ENCODE measurements at regions not wholly inside any gene's neighbourhood (a gene's known extent, or its start where the extent isn't known, plus 50 kb on each side); places are given as distances from the start of the nearest gene placed in this dataset.

- Mint-ChIP-seq H3K27ac (ENCODE audit: low read depth, unreplicated experiment) (no peak overlapping the region), H3K9me3 (ENCODE audit: unreplicated experiment) (peaks cover 17% of the 10 kb centered on the region), H3K27me3 (ENCODE audit: insufficient read depth, unreplicated experiment) (no peaks in the 10 kb centered on the region), H3K4me1 (ENCODE audit: insufficient read depth, unreplicated experiment) (no peaks in the 10 kb centered on the region), H3K36me3 (ENCODE audit: insufficient read depth, unreplicated experiment) (no peaks in the 10 kb centered on the region), H3K4me3 (ENCODE audit: unreplicated experiment) (no peak overlapping the region)
- ChIA-PET CTCF (interaction anchor here (1.1 kb wide), 1 partner anchor 312 kb away, joined by 4 read pairs; no protein-coding TSS in a partner anchor), POLR2A (no interaction called here)
- intact Hi-C loops (cut with micrococcal nuclease): no loop called here
- DNase-seq (ENCODE audit: unreplicated experiment): no peak
- no TSS peak for BruUV-seq (replicated peaks)
- TF ChIP-seq, protein P1, sequence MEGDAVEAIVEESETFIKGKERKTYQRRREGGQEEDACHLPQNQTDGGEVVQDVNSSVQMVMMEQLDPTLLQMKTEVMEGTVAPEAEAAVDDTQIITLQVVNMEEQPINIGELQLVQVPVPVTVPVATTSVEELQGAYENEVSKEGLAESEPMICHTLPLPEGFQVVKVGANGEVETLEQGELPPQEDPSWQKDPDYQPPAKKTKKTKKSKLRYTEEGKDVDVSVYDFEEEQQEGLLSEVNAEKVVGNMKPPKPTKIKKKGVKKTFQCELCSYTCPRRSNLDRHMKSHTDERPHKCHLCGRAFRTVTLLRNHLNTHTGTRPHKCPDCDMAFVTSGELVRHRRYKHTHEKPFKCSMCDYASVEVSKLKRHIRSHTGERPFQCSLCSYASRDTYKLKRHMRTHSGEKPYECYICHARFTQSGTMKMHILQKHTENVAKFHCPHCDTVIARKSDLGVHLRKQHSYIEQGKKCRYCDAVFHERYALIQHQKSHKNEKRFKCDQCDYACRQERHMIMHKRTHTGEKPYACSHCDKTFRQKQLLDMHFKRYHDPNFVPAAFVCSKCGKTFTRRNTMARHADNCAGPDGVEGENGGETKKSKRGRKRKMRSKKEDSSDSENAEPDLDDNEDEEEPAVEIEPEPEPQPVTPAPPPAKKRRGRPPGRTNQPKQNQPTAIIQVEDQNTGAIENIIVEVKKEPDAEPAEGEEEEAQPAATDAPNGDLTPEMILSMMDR (IDR thresholded peaks at IDR 0.05; ENCODE audit: unreplicated experiment): no peak
These were observed 153.5 kb upstream of the COL8A1 start for GRCh38 chr3:99484871-99485270.

- no peaks in the 10 kb centered on the region for H3K4me1 Mint-ChIP-seq (ENCODE audit: insufficient read depth, unreplicated experiment)
- POLR2A ChIA-PET: interaction anchor here (0.7 to 0.8 kb wide), 3 partner anchors 9 to 144 kb away, joined by 3 to 4 read pairs (median 3); no protein-coding TSS in a partner anchor
- TF ChIP-seq, protein P1 (IDR thresholded peaks at IDR 0.05; ENCODE audit: unreplicated experiment): no peak
- H3K36me3 Mint-ChIP-seq (ENCODE audit: insufficient read depth, unreplicated experiment): no peaks in the 10 kb centered on the region
- intact Hi-C loops (cut with micrococcal nuclease): no loop called here
- H3K4me3 Mint-ChIP-seq (ENCODE audit: unreplicated experiment): no peak overlapping the region
- DNase-seq (ENCODE audit: unreplicated experiment): no peak
- peaks cover 16% of the 10 kb centered on the region for H3K9me3 Mint-ChIP-seq (ENCODE audit: unreplicated experiment)
- no TSS peak for BruUV-seq (replicated peaks)
- H3K27me3 Mint-ChIP-seq (ENCODE audit: insufficient read depth, unreplicated experiment): no peaks in the 10 kb centered on the region
- H3K27ac Mint-ChIP-seq (ENCODE audit: low read depth, unreplicated experiment): no peak overlapping the region
- CTCF ChIA-PET: interaction anchor here (1.1 to 1.5 kb wide), 2 partner anchors 14 to 311 kb away, joined by 4 to 6 read pairs; no protein-coding TSS in a partner anchor
These were observed 154.6 kb upstream of the COL8A1 start for GRCh38 chr3:99483841-99484240.

- Mint-ChIP-seq H3K27ac (ENCODE audit: low read depth, unreplicated experiment) (no peak overlapping the region), H3K9me3 (ENCODE audit: unreplicated experiment) (no peaks in the 10 kb centered on the region), H3K36me3 (ENCODE audit: insufficient read depth, unreplicated experiment) (no peaks in the 10 kb centered on the region), H3K4me3 (ENCODE audit: unreplicated experiment) (no peak overlapping the region), H3K27me3 (ENCODE audit: insufficient read depth, unreplicated experiment) (no peaks in the 10 kb centered on the region), H3K4me1 (ENCODE audit: insufficient read depth, unreplicated experiment) (no peaks in the 10 kb centered on the region)
- no TSS peak for BruUV-seq (replicated peaks)
- ChIA-PET CTCF (interaction anchor here (0.5 to 4.3 kb wide), 2 partner anchors 16 to 119 kb away, joined by 3 to 23 read pairs; no protein-coding TSS in a partner anchor), POLR2A (no interaction called here)
- DNase-seq (ENCODE audit: unreplicated experiment): no peak
- intact Hi-C loops (cut with micrococcal nuclease): no loop called here
- TF ChIP-seq, protein P1 (IDR thresholded peaks at IDR 0.05; ENCODE audit: unreplicated experiment): no peak
These were observed 156.2 kb upstream of the COL8A1 start for GRCh38 chr3:99482191-99482590.

- Mint-ChIP-seq H3K4me3 (ENCODE audit: unreplicated experiment) (no peak overlapping the region), H3K4me1 (ENCODE audit: insufficient read depth, unreplicated experiment) (no peaks in the 10 kb centered on the region), H3K36me3 (ENCODE audit: insufficient read depth, unreplicated experiment) (no peaks in the 10 kb centered on the region), H3K27me3 (ENCODE audit: insufficient read depth, unreplicated experiment) (no peaks in the 10 kb centered on the region), H3K9me3 (ENCODE audit: unreplicated experiment) (no peaks in the 10 kb centered on the region), H3K27ac (ENCODE audit: low read depth, unreplicated experiment) (no peak overlapping the region)
- POLR2A ChIA-PET: interaction anchor here (0.9 to 1.1 kb wide), 2 partner anchors 24 to 72 kb away, joined by 3 to 4 read pairs; no protein-coding TSS in a partner anchor
- intact Hi-C loops (cut with micrococcal nuclease): no loop called here
- no peak for DNase-seq (ENCODE audit: unreplicated experiment)
- BruUV-seq (replicated peaks): no TSS peak
- TF ChIP-seq, protein P1 (IDR thresholded peaks at IDR 0.05; ENCODE audit: unreplicated experiment): no peak
- CTCF ChIA-PET: interaction anchor here (4.3 kb wide), 1 partner anchor 17 kb away, joined by 23 read pairs; no protein-coding TSS in a partner anchor
These were observed 156.8 kb upstream of the COL8A1 start for GRCh38 chr3:99481561-99481960.

Measured in MCF 10A (cell line).